ENCODE measurements at regions not wholly inside any gene's neighbourhood (a gene's known extent, or its start where the extent isn't known, plus 50 kb on each side); places are given as distances from the start of the nearest gene placed in this dataset.

GRCh38 chr6:113383701-113384100, 473.4 kb upstream of the MARCKS start:
- Mint-ChIP-seq H3K4me1 (no peaks in the 10 kb centered on the region), H3K36me3 (ENCODE audit: low read depth) (no peaks in the 10 kb centered on the region), H3K27me3 (ENCODE audit: insufficient read depth, low read depth, poor library complexity) (peaks cover 2% of the 10 kb centered on the region), H3K4me3 (no peak overlapping the region), H3K9me3 (no peaks in the 10 kb centered on the region), H3K27ac (no peak overlapping the region)
- Histone ChIP-seq H3K27me3 (ENCODE audit: insufficient read depth) (no peaks in the 10 kb centered on the region), H3K79me2 (replicated peaks; ENCODE audit: insufficient read depth) (no peaks in the 10 kb centered on the region), H3K4me2 (no peak overlapping the region), H3K4me3 (no peak overlapping the region), H3K4me1 (ENCODE audit: insufficient read depth) (no peaks in the 10 kb centered on the region), H3K9me2 (ENCODE audit: insufficient read depth) (no peaks in the 10 kb centered on the region), H2AFZ (no peak overlapping the region), H4K20me1 (replicated peaks; ENCODE audit: insufficient read depth) (no peaks in the 10 kb centered on the region), H3K36me3 (ENCODE audit: insufficient read depth) (no peaks in the 10 kb centered on the region), H3K27ac (ENCODE audit: low read depth) (no peak overlapping the region), H3F3A (replicated peaks; ENCODE audit: low read depth) (no peaks in the 10 kb centered on the region)
- no peak for TF ChIP-seq ZNF462 (CRISPR knock-in tag; IDR thresholded peaks at IDR 0.05)
- TF ChIP-seq CTCF (conservative IDR thresholded peaks at IDR 0.05; ENCODE audit: low read depth in 2 of 2) = no peak
- TF ChIP-seq EZH2 (IDR thresholded peaks at IDR 0.05; ENCODE audit: low read depth, unreplicated experiment) = no peak
- no peak for TF ChIP-seq POLR2AphosphoS5 (IDR thresholded peaks at IDR 0.05; ENCODE audit: low read depth)
- TF ChIP-seq ETS1 (IDR thresholded peaks at IDR 0.05) = no peak
- TF ChIP-seq REST (IDR thresholded peaks at IDR 0.05; ENCODE audit: unreplicated experiment) = no peak
- no peak for DNase-seq (ENCODE audit: low spot score)
- no peak for ATAC-seq
